Caki2 (cell line): ENCODE measurements at regions not wholly inside any gene's neighbourhood (a gene's known extent, or its start where the extent isn't known, plus 50 kb on each side); places are given as distances from the start of the nearest gene placed in this dataset.

ENCODE experiments used
- DNase-seq: peaks from one replicate; pipeline ENCODE4 v3.0.0-alpha.2; 2015; ENCODE audit warnings: low read depth
- in situ Hi-C: cut with HindIII; loops from 2 replicates; pipeline ENCODE4 v1.10.0; 2016; ENCODE audit warnings: low sequenced_read_pairs, low pct_unique_long_range_greater_than_20kb, mixed read lengths

- DNase-seq = no peak
- in situ Hi-C loops = no loop called here
Measured at GRCh38 chr20:19018881-19019280, 193.6 kb upstream of the SLC24A3 start.

DNA sequence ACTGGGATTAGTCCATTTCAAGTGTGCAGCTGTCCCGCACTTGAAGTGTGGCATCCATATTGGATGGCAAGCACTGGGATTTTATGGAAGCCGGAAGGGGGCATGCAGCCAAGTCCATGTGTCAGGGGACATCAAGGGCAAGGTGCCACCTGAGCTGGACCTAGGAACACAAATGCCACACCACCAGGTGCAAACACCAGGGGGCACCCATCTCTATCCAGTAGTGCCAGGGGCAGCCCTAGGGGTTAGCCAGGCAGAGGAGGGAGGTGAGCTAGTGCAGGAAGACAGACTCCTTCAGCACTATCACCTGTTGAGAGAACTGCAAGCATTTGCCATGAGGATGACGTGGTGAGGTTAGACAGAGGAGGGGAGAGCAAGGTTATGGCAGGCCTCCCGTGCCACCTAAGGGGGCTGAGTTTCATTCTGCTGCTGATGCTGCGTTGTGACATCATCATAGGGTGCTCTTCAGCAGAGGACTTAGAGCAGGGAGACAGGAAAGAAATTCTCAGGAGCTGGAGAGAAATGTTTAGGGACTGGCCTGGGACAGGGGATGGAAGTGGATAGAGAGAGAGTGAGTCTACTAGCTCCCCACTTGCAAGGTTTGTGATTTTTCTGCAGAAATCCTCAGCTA, 192.6 kb upstream of the SLC24A3 start:
- in situ Hi-C loops = no loop called here

DNA sequence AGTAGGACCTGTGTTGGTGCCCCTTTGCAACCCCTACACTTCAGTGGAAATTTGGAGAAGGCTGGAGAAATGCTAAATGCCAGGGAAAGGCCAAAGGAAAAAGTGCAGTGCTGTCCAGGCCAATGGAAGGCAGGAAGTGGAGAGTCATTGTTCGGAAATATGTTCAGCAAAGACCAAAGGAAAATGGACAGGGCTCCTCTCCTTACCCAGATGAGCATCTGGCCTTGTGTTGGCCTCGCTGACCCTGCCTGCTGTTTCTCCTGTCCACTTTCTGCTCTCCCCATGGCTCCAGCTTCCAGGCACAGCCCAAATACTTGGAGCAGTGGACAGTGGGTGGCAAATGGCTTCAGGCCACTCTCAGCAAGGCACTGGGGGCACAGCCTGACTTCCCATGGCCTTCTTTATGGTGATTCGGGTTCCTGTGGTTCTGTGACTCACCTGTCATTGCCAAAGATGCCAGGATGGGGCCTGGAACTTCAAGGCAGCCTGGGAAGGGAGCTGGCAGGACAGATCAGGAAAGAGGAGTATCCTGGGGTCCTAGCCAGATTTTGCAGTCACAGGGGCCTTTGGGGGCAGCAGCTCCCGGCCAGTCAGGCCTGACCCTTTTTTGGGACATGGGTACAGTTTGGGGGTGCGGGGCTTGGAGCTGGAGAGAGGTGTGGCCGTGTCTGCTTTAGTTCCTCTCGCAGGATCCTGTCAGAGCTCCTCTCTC, 190.9 kb upstream of the SLC24A3 start:
- DNase-seq = no peak
- in situ Hi-C loops = no loop called here

More for the DNA sequence above, 192.6 kb upstream of the SLC24A3 start:
- no peak for DNase-seq

- in situ Hi-C loops = no loop called here
- no peak for DNase-seq
Measured at GRCh38 chr20:19022118-19022575, 190.3 kb upstream of the SLC24A3 start.

DNA sequence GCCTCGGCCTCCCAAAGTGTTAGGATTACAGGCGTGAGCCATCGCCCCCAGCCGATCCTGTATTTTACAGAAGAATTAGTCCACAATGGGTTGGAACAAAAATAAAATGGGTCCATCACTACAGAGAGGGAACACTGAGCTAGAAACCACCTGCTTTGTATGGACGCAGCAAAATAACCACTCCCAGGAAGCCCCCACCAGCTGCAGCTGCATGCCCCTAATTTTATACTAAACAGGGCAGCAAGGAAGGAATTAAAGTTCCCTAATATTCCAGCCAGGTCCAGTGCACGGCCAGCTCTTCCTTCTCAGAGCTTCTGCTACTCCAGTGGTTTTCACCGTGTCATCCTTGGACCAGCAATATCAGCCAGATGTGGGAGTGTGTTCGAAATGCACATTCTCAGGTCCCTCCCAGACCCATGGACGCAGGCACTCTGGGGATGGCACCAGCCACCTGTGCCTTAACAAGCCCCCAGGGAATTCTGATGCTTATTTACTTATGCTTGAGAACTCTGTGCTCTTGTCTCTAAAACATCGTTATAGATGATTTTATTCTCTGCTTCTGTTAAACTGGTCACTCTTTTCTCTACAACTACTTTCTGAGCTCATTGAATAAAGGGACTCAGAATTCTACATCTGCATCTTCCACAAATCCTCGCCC, 189.5 kb upstream of the SLC24A3 start:
- DNase-seq = no peak
- in situ Hi-C loops = no loop called here

DNA sequence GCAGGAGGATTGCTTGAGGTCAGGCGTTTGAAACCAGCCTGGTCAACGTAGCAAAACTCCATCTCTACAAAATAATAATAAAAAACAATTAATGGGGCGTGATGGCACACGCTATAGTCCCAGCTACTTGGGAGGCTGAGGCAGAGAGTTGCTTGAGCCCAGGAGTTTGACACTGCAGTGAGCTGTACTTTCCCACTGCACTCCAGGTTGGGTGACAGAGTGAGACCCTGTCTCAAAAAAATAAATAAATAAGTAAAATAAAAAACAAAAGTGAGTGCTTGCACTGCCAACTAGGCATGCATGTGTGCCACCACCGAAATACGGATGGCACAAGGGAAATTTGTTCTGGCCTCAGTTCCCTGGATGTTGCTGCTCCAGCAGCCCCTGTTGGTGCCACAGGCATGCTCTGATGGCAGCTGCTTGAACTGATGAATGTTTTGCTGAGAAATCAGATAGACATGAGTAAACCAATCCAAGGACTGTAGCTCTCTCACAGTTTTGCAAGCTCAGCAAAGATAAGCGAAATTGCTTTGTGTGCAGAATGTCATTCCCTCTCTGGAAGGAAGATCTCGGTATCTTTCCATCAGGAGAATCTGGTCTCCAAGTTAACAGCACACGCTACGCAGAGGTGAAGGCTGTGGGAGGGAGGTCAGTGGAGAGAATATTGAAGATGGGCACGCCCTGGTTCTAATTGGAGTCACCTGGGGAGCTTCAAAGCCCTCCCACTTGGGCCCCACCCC, 188.0 kb upstream of the SLC24A3 start:
- no peak for DNase-seq
- in situ Hi-C loops = no loop called here

DNA sequence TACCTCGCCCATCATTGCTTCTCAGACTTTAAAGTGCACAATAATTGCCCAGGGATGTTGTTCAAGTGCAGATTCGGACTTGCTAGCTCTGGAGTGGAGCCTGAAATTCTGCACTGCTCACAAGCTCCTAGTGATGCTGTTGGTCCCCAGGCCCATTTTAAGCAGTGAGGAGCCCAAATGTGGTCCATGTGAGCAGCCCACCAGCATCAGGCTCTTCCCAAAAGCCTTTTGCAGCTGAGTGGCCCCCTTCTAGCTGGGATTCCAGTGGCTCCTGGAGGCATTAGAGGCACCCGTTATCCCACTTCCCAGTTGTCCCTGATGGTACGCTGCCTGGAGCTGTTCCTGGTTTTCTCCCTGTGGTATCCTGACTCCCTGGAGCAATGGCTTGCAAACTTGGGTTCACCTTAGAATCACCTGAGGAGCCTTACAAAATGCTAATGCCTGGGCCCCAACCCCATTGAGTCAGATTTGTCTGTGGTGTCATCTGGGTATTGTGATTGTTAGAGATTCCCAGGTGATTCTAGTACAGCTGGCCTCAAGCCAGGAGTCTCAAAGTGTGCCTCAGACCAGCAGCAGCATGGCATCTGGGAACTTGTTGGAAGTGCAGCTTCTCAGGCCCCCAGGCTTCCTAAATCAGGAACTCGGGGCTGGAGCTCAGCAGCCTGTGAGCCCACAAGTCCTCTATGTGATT, 186.9 kb upstream of the SLC24A3 start:
- DNase-seq = no peak
- in situ Hi-C loops = no loop called here

DNA sequence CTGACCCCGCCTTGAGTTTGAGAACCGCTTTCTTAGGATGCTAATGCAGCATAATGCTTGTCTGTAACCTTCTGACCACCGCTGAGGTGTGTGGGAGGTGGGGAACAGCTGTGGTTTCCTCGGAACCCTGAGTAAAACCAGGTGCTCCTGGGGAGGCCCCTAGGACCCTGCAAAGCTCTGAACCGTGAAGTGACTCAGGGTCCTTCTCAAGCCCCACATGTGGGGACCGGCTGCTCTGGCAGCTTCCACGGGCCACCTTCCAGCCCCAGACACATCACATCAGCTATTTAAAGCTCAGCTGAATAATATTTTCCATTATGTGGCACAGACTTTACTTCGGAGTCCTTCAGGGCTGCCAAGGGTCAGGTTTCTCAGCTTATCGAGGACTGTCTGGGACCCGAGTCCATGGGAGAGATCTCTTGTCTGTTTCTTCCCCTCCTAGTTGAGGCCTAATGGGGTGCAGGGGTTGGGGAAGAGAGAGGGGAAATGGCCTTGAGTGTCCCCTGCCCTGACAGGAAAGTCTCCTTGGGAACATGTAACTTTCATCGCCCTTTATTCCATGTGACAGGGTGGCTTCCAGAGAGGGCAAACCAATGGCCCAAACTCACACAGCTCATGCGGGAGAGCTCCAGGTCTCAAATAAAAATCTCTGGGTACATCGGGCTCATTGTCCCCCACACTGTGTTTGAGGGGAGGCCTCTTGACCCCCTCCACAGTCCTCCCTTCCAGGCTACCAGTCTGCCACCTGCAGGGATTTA, 186.1 kb upstream of the SLC24A3 start:
- in situ Hi-C loops = no loop called here

GRCh38 chr20:19026901-19027644, 185.4 kb upstream of the SLC24A3 start:
- DNase-seq = no peak
- in situ Hi-C loops = no loop called here

More for the DNA sequence above, 186.1 kb upstream of the SLC24A3 start:
- no peak for DNase-seq

GRCh38 chr20:19027971-19028370, 184.5 kb upstream of the SLC24A3 start:
- in situ Hi-C loops = no loop called here
- DNase-seq = no peak

DNA sequence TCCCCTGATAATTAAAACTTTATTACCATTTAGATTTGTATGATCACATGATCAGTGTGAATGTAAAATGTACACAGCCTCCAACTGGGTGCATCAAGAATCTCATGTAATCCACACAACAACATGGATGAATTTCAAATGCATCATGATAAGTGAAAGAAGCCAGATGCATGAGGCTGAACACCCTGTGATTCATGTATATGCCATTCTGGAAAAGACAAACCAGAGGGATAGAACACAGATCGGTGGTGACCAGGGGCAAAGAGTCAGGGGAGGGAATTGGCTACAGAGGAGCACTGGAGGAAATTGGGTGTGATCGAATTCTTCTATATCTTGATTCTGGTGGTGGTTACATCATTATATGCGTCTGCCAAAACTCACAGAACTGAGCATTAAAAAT, 170.7 kb upstream of the SLC24A3 start:
- DNase-seq = no peak
- in situ Hi-C loops = no loop called here

GRCh38 chr20:19045371-19045770, 167.1 kb upstream of the SLC24A3 start:
- in situ Hi-C loops = no loop called here
- DNase-seq = no peak

DNA sequence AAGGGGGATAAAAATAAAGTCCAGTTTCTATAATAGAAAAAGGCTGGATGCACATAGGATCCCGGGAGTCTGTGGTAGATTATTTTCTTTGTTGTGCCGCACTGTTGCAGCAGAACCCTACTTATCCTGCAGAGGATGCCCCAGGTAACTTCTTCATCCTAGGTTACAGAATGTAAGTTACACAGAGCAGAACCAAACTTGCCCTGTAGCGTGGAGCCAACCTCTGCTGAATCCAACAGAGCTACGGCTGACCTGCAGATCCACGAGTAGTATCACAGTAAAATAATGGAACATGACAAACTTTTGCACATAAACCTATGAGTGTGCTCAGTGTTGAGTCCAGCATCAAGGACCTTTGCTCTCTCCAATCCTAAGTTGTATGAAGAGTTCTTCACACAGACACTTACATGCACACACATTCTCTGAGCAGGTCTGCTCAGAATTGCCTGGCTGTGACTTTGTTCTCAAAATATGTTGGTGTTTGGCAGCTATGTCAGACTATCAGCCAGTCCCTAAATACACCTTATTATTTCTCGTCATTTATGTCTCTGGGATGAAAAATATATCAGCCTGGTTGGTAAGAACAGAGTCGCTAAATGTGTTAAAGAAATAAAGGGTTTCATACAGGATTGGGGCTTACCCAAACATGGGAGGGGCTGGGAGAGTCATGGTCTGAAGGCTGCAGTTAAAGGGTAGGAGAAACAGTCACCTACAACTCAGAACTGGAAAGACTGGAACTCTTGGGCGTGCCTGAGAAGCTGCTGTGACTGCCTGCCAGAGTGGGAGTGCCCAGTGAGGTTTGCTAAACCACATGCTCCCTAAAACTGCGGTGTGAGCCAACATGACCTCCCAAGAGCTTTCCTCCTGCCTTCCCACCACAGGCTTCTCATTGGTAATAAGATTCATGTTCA, 165.1 kb upstream of the SLC24A3 start:
- in situ Hi-C loops = no loop called here
- no peak for DNase-seq

DNA sequence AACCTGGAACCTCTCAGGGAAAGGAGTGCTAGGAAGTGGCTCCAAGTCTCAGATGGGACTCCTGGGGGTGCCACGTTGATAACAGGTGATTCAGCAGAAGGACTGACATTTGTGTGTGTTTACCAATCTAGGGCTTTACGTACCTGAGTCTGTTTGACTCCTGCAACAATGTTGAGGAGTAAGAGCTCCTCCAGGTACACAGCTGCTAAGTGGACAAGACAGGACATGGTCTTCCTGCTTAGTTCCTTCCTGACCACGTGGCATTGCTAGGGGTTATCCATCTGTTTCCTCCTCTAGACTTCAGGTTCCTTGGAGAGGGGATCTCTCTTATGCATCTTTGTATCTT, 164.5 kb upstream of the SLC24A3 start:
- no peak for DNase-seq
- in situ Hi-C loops = no loop called here

GRCh38 chr20:19048995-19049501, 163.4 kb upstream of the SLC24A3 start:
- in situ Hi-C loops = no loop called here
- no peak for DNase-seq

GRCh38 chr20:19049514-19049913, 162.9 kb upstream of the SLC24A3 start:
- DNase-seq = no peak

More at GRCh38 chr20:19049514-19049913, 162.9 kb upstream of the SLC24A3 start:
- in situ Hi-C loops = no loop called here
